GM19099 (cell line): ENCODE measurements at regions not wholly inside any gene's neighbourhood (a gene's known extent, or its start where the extent isn't known, plus 50 kb on each side); places are given as distances from the start of the nearest gene placed in this dataset.

Experiments
- POLR2A ChIP-seq: IDR thresholded peaks from 3 replicates; pipeline ENCODE4 v1.6.1; 2011; ENCODE audit warnings: low read depth; ENCODE audit not compliant: insufficient read length; ENCODE audit errors: extremely low read depth

DNA sequence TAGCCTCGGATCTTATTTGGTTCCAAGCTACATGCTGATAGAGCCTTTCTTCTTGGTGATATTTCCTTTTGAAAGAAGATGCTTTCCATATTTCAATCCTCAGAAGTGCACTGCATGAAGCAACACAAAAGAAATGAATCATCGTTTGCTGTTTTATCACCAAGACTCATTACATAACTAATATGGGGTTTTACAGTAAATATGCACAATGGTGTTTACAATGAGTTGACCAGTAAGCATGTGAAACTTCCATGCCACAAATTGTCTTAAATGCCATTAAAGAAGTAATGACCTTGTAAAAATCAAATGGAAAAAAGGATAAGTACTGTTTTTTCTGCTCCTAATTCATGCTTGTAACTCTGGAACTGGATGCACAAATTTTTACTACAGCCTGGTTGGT, 1017.0 kb upstream of the GHITM start:
- TF ChIP-seq POLR2A, result no peak

DNA sequence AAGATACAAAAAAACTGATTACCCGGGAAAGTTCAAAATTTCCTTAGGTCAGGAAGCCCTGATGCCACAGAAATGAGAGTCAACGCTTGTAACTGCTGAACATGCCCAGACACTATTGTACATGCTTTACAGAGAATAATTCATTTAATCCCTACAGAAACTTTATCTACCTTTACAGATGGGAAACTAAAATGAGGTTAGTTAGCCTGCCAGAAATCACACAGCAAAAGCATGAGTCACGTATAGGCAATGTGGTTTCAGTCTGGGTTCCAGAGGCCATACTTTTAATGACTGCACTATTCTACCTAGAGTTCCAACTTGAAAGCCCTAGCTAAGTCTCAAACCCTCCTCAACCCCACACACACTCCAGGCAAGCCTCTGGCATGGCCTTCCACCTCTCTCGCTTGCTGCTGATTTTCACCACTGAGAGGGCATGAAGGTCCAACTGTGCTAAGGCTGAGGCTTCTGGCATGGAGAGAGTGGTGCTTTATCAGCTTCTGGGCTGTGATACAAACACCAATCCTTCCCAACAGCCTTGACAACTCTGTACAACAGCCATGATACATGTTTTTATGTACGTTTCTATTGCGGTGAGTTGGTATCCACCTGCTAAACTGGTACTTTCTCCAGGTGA, 1011.2 kb upstream of the GHITM start:
- no peak for TF ChIP-seq POLR2A

DNA sequence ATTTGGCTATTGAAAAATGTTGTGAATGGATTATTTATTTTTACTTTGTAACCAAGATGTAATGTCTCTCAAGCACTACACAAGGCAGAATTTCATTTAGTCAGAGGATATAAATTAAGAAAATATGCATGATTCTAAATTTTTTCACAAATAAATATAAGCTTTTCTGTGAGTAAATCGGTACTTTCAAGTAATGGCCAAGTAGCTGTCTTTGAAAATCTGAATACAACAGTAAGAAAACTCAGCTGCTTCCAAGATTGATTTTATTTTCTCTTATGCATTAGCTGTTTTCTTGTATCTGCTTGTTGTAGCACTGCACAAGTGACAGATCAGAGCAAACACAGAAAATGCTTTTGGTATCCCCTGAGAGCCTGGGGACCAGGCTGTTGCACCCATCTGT, 998.5 kb upstream of the GHITM start:
- no peak for TF ChIP-seq POLR2A

DNA sequence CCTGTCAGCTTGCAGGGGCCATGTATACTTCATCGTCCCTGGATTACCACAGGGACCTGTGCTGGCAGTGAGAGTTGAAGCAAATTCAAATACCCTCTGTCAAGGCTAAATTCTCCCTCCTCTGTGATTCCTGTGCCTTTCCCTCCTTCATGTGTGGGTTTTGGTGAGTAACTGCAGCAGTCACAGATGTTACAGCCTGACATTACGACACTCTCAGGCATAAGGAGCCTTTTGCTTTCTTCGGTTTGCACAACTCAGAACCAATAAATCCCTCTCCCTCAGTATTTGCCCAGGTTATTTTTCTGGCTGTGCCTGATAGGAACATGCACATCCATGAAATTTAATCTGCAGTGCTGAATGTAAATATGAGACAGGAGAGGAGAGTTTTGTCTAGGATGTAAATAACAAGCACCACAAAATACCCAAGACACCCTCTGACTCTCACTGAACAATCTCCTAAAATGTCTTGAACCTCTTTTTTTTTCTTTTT, 997.2 kb upstream of the GHITM start:
- no peak for TF ChIP-seq POLR2A

- no peak for TF ChIP-seq POLR2A
These were observed 994.8 kb upstream of the GHITM start for GRCh38 chr10:83144461-83144860.

DNA sequence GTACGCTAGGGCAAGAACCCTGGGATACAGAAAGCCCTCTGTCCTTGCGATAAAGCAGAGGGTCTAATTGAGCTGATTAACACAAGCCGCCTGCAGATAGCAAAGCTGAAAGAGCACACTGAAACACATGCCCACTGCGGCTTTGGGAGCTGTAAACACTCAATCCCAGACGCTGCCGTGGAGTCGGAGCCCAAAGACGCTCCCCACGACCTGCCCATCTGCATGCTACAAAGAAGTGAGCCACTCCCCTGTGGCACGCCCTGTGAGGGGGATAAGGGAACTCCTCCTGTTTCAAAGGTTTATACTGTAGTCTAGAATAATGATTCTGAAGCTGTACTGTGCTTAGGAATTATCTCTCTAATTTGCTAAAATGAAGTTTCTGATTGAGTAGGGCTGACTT, 985.6 kb upstream of the GHITM start:
- no peak for TF ChIP-seq POLR2A

GRCh38 chr10:83164156-83164555, 975.2 kb upstream of the GHITM start:
- TF ChIP-seq POLR2A, result no peak

- no peak for TF ChIP-seq POLR2A
These were observed 974.0 kb upstream of the GHITM start for GRCh38 chr10:83165265-83165664.

- no peak for TF ChIP-seq POLR2A
These were observed 973.0 kb upstream of the GHITM start for GRCh38 chr10:83166344-83166743.

DNA sequence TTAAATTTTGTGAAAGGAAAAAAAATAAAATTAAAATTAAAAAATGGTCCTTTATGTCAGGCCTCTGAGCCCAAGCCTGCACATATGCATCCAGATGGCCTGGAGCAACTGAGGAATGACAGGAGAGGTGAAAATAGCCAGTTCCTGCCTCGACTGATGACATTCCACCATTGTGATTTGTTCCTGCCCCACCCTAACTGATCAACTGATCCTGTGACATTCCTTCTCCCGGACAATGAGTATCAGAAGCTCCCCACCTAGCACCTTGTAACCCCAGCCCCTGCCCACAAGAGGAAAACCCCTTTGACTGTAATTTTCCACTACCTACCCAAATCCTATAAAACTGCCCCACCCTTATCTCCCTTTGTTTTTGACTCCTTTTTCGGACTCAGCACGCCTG, 972.2 kb upstream of the GHITM start:
- TF ChIP-seq POLR2A, result no peak

- no peak for TF ChIP-seq POLR2A
These were observed 962.4 kb upstream of the GHITM start for GRCh38 chr10:83176901-83177300.

DNA sequence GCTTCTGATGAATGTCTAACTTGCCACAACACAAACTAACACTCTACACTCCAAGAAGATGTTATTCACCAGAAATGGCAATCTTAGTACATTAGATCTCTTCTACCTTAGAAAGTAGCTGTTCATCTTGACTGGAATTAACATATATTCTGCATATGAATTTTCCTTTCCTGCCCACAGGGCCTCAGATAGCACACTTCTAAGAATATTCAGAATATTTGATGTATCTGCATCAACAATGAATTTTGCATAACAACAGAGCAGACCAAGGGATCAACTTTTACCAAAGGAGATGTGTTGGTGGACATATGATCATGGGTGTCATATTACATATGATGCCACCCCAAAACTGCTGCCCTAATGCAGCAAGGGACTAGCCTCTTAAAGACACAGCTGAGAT, 960.8 kb upstream of the GHITM start:
- TF ChIP-seq POLR2A, result no peak

DNA sequence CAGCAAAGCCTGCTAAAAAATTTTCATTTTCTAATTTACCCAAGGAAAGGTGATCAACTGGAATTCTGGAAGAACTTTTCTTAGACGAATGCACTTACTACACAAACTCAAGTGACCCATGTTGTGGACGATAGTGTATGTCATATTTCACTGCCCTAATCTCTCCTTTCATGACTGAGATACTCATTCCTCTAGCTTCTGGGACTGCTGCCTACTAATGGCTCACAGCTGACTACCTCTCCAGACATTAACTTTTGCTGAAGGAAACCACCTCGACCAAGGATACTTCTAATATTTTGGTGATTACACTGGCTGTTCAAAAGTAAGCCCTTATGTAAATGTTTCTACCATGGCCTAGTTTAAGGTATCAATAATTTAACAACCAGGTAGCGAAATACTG, 959.9 kb upstream of the GHITM start:
- TF ChIP-seq POLR2A, result no peak

GRCh38 chr10:83182076-83182475, 957.2 kb upstream of the GHITM start:
- no peak for TF ChIP-seq POLR2A

- no peak for TF ChIP-seq POLR2A
These were observed 954.7 kb upstream of the GHITM start for GRCh38 chr10:83184641-83185040.

DNA sequence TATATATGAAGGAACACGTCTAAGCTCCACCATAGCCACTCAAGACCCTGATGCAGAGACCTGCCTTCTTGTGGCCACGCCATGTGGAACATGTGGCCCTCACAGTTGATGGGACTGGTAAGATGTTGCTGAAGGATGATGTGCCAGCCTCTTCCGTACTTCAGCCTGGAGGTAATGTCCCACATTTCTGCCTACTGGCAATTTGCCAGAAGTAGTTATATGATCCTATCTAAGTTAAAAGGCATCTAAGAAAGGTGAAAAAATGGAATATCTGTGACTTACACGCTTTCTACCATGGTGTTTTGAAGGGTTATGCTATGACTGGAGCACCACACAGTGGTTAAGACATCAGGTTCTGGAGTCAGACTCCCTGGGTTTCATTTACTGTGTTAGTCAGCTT, 948.7 kb upstream of the GHITM start:
- no peak for TF ChIP-seq POLR2A

- no peak for TF ChIP-seq POLR2A
These were observed 946.3 kb upstream of the GHITM start for GRCh38 chr10:83193026-83193425.
